NCI-H524 (cell line): ENCODE measurements at regions not wholly inside any gene's neighbourhood (a gene's known extent, or its start where the extent isn't known, plus 50 kb on each side); places are given as distances from the start of the nearest gene placed in this dataset.
"Not testable (repeated sequence)": the region's sequence is repeated elsewhere in the genome, so short reads cannot be mapped to it uniquely, and the experiment has no call there.

Experiments used
- DNase-seq, 2 experiments: peaks; one replicate each; lab custom pipeline; 2025; lab: John Stamatoyannopoulos, UW

DNA sequence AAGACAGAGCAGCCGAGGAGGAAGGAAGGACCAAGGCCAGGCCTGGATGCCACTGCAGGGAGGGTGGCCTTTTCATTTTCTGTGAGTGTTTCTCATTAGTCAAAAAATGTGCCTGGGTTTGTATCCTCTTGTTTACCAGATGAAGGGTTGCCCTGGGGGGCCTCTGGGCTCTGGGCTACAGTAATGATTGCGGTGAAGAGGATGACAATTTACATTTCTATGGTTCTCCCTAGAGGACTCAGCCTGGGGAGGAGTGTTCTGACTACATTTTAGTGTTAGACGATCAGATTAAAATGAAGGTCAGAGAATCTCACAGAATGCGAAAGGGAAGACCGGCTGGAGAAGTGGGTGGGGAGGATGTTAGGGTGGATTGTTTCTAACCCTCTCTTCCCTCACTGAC, 108.0 kb upstream of the KMT2C start:
- no peak for DNase-seq

DNA sequence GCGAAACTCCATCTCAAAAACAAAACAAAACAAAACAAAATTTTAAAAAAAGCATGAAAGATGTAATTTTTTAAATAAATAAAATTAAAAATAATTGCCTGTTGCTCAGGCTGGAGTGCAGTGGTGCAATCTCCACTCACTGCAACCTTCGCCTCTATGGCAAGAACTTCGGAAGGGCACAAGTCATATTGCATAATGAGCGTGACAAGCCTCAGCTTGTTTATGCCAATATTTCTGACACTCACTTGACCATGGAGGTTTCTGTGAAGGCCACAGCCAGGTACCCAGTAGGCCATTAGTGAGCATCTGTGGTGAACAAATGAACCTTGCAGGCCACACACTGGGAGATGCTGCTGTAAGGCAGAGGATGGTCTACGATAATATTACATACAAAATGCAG, 106.1 kb upstream of the KMT2C start:
- DNase-seq, result no peak

DNA sequence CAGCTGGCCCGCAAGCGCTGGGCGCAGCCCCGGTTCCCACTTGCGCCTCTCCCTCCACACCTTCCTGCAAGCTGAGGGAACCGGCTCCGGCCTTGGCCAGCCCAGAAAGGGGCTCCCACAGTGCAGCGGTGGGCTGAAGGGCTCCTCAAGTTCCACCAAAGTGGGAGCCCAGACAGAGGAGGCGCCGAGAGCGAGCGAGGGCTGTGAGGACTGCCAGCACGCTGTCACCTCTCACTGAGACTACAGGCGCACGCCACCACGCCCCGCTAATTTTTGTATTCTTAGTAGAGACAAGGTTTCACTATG, 103.3 kb upstream of the KMT2C start:
- DNase-seq, result not testable (repeated sequence)

DNA sequence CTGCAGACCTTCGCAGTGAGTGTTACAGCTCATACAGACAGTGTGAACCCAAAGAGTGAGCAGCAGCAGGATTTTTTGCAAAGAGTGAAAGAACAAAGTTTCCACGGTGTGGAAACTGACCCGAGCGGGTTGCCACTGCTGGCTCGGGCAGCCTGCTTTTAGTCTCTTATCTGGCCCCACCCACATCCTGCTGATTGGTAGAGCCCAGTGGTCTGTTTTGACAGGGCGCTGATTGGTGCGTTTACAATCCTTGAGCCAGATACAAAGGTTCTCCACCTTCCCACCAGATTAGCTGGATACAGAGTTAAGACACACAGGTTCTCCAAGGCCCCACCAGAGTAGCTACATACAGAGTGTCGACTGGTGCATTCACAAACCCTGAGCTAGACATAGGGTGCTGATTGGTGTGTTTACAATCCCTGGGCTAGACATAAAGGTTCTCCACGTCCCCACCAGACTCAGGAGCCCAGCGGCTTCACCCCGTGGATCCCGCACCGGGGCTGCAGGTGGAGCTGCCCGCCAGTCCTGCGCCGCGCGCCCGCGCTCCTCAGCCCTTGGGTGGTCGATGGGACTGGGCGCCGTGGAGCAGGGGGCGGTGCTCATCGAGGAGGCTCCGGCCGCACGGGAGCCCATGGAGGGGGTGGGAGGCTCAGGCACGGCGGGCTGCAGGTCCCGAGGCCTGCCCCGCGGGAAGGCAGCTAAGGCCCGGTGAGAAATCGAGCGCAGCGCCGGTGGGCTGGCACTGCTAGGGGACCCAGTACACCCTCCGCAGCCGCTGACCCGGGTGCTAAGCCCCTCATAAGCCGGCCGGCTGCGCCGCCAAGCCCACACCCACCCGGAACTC, 102.8 kb upstream of the KMT2C start:
- DNase-seq, result not testable (repeated sequence)

GRCh38 chr7:152537639-152538038, 101.8 kb upstream of the KMT2C start:
- no peak for DNase-seq

DNA sequence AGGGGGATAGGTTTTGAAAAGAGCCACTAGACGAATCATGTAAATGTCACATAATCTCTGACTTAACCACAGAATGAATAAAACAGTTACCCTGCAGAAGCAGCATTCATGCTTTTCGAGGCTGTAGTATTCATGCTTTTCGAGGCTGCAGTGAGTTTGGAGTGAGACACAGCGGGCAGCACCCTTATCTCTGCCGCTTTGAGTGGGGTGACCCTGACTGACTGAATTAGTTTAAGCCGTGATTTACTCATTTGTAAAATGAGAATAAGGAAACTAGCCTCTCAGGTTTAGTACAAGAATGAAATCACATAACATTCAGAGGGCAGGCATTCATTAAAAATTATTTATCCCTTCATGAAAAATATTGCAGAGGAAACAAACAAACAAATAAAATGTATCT, 92.8 kb upstream of the KMT2C start:
- DNase-seq, result no peak

DNA sequence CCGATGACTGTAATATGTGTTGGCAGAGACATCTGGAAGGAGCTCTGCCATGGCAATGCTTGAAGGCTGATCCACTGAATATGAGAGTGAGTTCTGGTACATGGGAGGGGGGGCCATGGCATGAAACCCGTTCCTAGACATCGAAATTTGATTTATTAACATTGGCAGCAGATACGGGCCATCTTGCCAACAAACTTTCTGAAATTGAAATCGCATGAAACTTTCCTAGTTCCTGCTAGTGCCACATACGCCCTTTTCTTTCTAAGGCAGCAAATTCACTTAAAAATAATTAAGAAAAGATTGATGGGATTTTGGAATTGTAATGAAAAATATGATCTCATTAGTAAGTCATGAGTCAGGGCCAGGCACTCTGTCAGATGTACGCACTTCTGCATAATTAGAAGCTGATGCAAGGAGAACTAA, 91.8 kb upstream of the KMT2C start:
- DNase-seq, result no peak

- DNase-seq, result no peak
These were observed 88.1 kb upstream of the KMT2C start for GRCh38 chr7:152523916-152524315.

- peak; percentile 90 to 94 for DNase-seq
These were observed 86.8 kb upstream of the KMT2C start for GRCh38 chr7:152522571-152523067.

DNA sequence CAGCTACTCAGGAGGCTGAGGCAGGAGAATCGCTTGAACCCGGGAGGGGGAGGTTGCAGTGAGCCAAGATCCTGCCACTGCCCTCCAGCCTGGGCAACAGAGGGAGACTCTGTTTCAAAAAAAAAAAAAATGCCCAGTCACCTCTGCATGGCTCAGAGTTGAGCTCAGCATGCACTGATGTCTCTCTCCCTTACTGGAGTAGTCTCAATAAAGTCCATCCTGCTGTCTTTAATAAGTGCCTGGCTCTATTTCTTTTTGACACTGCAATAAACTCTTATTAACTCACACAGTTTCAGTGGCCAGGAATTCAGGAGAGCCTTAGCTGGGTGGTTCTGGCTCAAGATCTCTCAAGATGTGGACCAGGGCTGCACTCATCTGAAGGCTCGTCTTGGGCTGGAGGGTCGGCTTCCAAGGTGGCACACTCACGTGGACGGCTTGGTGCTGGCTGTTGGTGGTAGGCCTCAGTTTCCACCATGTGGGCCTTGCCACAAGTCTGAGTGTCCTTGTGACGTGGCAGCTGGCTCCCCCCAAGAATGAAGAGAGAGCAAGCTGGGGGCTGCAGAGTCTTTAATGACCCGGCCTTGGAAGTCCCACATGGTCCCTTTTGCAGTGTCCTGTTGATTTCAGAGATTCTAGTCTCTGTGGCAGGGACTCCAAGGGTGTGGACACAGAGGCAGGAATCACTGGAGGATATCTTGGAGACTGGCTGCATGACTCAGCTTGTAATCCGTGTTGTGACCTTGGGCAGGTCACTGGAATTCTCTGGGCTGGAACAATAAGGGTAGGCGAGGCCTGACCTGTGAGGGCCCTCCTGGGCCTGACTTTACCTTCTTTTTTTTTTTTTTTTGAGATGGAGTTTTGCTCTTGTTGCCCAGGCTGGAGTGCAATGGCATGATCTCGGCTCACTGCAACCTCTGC, 85.9 kb upstream of the KMT2C start:
- DNase-seq, result no peak

GRCh38 chr7:152520861-152521302, 85.1 kb upstream of the KMT2C start:
- no peak for DNase-seq

- no peak for DNase-seq
These were observed 83.5 kb upstream of the KMT2C start for GRCh38 chr7:152519290-152519689.

DNA sequence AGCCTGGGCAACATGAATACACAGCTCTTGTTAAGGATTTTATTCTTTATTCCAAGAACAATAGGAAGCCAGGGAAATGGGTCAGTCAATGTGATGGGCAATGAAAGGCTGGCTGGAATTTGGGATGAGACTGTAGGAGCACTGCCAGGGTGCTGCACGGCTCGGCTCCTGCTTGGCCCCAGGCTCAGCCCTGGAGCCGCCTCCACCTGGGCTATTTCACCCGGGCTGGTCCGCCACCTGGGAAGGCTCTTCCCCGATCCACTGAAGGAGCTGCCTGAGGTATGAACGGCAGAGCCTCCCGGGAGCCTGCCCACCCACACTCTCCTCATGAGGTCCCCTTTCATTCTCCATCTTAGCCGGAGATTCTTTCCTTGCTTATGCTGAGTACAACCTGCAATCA, 80.4 kb upstream of the KMT2C start:
- DNase-seq, result no peak

DNA sequence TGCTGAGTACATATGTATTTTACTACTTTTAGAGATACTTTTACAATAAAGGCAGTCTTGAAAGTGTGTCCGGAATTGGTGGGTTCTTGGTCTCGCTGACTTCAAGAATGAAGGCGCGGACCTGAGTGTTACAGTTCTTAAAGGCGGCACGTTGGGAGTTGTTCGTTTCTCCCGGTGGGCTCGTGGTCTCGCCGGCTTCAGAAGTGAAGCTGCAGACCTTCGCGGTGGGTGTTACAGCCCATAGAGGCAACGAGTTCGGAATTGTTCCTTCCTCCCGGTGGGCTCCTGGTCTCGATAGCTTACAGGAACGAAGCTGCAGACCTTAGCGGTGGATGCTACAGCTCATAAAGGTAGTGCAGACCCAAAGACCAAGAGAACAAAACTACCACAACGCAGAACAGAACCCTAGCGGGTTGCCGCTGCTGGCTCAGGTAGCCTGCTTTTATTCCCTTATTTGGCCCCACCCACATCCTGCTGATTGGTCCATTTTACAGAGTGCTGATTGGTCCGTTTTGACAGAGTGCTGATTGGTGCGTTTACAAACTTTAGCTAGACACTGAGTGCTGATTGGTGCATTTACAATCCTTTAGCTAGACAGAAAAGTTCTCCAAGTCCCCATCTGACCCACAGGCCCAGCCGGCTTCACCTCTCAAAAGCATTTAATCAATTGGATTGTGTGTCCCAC, 79.6 kb upstream of the KMT2C start:
- DNase-seq, result not testable (repeated sequence)

DNA sequence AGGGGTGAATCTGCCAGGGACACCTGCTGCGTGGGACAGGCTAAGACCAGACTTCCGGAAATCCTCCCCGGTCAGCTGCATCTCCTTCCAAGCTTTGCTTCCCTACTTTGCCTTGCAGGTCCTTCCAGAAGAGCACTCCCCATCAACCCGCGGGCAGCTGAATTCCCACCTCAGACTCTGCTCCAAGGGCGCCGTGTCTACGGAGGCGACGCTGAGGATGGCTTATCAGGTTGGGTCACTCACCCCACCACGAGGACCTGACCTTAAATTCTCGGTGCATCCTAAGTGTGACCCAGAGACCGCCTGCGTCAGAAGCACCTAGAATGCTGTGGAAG, 78.9 kb upstream of the KMT2C start:
- no peak for DNase-seq

GRCh38 chr7:152513861-152514770, 78.3 kb upstream of the KMT2C start:
- no peak for DNase-seq

DNA sequence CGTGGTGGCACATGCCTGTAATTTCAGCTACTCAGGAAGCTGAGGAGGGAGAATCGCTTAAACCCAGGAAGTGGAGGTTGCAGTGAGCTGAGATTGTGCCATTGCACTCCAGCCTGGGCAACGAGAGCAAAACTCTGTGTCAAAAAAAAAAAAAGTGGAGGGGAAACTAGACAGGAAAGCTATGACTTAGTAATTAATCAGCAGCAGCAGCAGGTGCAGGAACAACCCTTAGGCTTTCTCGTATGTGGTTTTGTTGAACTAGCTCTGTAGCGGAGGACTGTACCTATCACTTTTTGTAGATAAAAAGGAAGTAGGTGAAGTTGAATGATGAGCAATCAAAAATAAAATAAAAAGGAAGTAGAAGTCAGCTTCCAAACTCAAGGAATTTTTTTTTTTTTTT, 76.9 kb upstream of the KMT2C start:
- DNase-seq, result no peak

DNA sequence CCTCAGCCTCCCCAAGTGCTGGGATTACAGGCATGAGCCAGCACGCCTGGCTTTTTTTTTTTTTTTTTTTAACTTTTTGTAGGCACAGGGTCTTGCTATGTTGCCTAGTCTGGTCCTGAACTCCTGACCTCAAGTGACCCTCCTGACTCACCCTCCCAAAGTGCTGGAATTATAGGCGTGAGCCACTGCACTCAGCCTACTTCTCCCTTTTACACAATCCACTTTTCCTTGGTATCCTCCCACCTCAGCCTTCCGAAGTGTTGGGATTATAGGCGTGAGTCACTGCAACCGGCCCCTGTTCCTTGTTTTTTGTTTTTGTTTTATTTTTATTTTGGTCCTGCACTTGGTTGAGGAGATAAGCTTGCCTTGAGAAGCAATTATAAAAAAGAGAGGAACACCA, 75.9 kb upstream of the KMT2C start:
- DNase-seq, result no peak

DNA sequence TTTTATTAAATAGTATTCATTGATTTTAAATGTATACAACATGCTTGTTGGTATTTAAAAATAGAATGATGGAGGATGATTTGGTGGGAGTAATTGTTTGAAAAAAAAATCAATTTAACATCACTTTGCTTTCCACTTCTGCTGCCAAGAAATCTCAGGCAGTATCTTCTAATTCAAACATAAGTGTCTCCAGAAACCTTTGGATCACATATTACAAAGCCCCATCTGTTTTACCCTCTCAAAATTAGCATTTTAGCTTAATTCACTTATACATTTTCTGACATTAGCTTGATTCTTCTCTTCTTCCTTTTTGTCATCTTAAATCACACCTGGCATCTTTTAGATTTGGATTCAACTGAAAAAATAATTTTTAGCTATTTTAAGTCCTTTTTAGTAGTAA, 72.9 kb upstream of the KMT2C start:
- peak in 1 of 2 experiments; percentile 30 for DNase-seq

GRCh38 chr7:152505606-152506005, 69.8 kb upstream of the KMT2C start:
- no peak for DNase-seq

DNA sequence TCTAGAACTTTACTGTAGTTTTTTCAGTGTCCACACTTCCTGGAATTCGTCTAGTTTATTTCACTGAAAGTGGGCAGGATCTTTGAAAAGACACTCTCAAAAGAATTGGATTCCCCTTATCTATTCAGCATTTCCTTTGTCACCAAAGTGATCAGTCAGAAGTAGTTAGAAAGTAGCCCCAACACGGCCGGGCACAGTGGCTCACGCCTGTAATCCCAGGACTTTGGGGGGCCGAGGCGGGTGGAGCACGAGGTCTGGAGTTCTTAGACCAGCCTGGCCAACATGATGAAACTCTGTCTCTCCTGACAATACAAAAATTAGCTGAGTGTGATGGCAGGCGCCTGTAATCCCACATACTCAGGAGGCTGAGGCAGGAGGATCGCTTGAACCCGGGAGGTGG, 69.0 kb upstream of the KMT2C start:
- no peak for DNase-seq
